MCF 10A (cell line): ENCODE measurements at regions not wholly inside any gene's neighbourhood (a gene's known extent, or its start where the extent isn't known, plus 50 kb on each side); places are given as distances from the start of the nearest gene placed in this dataset.
"Not testable (repeated sequence)": the region's sequence is repeated elsewhere in the genome, so short reads cannot be mapped to it uniquely, and the experiment has no call there.

Experiments
- BruUV-seq: library from RNA; stranded (reverse); fragments of 400-500 nt; replicated peaks from 2 replicates; lab custom pipeline; 2021; lab: Mats Ljungman, UMichigan
- CTCF ChIA-PET: fragments of 300-600 bp; sonication (Branson Sonifier 250); formaldehyde crosslinking; extraction: SDS; loops from one replicate; lab custom pipeline; 2021; ENCODE audit warnings: antibody characterized with exemption, inconsistent platforms; lab: Yijun Ruan, JAX
- POLR2A ChIA-PET: fragments of 300-600, 350-650 bp; sonication (Branson Sonifier 250); formaldehyde crosslinking; extraction: SDS; loops from one replicate; lab custom pipeline; 2020; ENCODE audit warnings: antibody characterized with exemption, inconsistent platforms; lab: Yijun Ruan, JAX
- DNase-seq: peaks from one replicate; pipeline ENCODE4 v3.0.0-alpha.2; 2018; ENCODE audit not compliant: unreplicated experiment
- H3K27ac Mint-ChIP-seq: one replicate; pipeline ENCODE4 v1.8.0; 2022; ENCODE audit warnings: mild to moderate bottlenecking, low read depth, mixed read lengths; ENCODE audit not compliant: unreplicated experiment
- H3K27me3 Mint-ChIP-seq: one replicate; pipeline ENCODE4 v1.8.0; 2022; ENCODE audit warnings: mixed read lengths; ENCODE audit not compliant: insufficient read depth, unreplicated experiment
- H3K36me3 Mint-ChIP-seq: one replicate; pipeline ENCODE4 v1.8.0; 2022; ENCODE audit warnings: mild to moderate bottlenecking, moderate library complexity, mixed read lengths; ENCODE audit not compliant: insufficient read depth, unreplicated experiment
- H3K4me1 Mint-ChIP-seq: one replicate; pipeline ENCODE4 v1.8.0; 2022; ENCODE audit warnings: mixed read lengths; ENCODE audit not compliant: insufficient read depth, unreplicated experiment
- H3K4me3 Mint-ChIP-seq: one replicate; pipeline ENCODE4 v1.8.0; 2022; ENCODE audit warnings: mild to moderate bottlenecking, moderate library complexity, mixed read lengths; ENCODE audit not compliant: unreplicated experiment
- H3K9me3 Mint-ChIP-seq: one replicate; pipeline ENCODE4 v1.8.0; 2022; ENCODE audit warnings: mixed read lengths; ENCODE audit not compliant: unreplicated experiment
- intact Hi-C: fragments of 100-400 bp; cut with micrococcal nuclease; formaldehyde crosslinking; loops from 2 replicates; pipeline ENCODE4 v1.14.1; 2022
- TF ChIP-seq, protein P1 (sequence below): fragments of 200-600 bp; IDR thresholded peaks from one replicate; pipeline ENCODE4 v1.8.0; 2022; ENCODE audit warnings: antibody characterized with exemption, mild to moderate bottlenecking; ENCODE audit not compliant: unreplicated experiment

DNA sequence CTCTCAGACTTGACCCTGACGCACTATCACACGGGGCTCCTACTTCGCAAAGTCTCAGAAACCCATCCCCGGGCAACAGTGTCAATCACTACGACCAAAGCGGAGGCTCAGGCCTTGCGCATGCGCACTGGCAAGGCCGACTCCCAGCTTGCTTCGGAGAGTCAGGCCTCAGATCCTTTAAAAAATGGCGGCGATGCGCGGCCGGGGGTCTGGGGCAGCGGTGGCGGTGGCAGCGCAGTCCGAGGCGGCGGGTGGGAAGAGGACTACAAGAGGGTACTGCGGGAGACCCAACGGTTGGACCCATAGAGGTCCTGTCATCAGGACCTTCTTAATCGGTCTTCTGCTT lies 196.9 kb downstream of the ZNF716 start:
- no peaks in the 10 kb centered on the region for H3K4me1 Mint-ChIP-seq
- TF ChIP-seq, protein P1, sequence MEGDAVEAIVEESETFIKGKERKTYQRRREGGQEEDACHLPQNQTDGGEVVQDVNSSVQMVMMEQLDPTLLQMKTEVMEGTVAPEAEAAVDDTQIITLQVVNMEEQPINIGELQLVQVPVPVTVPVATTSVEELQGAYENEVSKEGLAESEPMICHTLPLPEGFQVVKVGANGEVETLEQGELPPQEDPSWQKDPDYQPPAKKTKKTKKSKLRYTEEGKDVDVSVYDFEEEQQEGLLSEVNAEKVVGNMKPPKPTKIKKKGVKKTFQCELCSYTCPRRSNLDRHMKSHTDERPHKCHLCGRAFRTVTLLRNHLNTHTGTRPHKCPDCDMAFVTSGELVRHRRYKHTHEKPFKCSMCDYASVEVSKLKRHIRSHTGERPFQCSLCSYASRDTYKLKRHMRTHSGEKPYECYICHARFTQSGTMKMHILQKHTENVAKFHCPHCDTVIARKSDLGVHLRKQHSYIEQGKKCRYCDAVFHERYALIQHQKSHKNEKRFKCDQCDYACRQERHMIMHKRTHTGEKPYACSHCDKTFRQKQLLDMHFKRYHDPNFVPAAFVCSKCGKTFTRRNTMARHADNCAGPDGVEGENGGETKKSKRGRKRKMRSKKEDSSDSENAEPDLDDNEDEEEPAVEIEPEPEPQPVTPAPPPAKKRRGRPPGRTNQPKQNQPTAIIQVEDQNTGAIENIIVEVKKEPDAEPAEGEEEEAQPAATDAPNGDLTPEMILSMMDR = no peak
- H3K27ac Mint-ChIP-seq = no peak overlapping the region
- intact Hi-C loops = no loop called here
- no TSS peak for BruUV-seq
- no peak overlapping the region for H3K4me3 Mint-ChIP-seq
- DNase-seq = no peak
- H3K9me3 Mint-ChIP-seq = peaks cover 31% of the 10 kb centered on the region
- H3K27me3 Mint-ChIP-seq = no peaks in the 10 kb centered on the region
- POLR2A ChIA-PET = no interaction called here
- no peaks in the 10 kb centered on the region for H3K36me3 Mint-ChIP-seq
- CTCF ChIA-PET = no interaction called here

DNA sequence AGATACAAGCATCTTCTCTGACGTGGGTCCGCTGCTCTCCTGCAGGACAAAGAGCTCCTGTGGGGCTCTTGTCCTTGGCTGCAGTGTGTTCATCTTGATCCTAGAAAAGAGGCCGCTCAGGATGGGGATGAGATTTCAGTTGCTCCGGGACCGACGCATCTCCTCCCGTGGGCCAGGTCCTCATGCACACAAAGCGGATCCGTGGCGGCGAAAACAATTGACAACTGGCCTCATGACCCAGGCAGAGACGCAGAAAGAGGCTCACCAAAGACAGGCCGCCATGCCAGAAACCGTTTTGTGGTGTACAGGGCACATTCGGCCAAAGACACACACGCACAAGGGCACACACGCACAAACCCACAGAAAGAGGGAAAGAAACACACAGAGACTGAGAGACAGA lies 200.4 kb downstream of the ZNF716 start:
- H3K27ac Mint-ChIP-seq, POLR2A ChIA-PET, H3K36me3 Mint-ChIP-seq, H3K4me3 Mint-ChIP-seq, intact Hi-C loops, H3K27me3 Mint-ChIP-seq, BruUV-seq, DNase-seq, H3K4me1 Mint-ChIP-seq, CTCF ChIA-PET: not testable (repeated sequence)
- H3K9me3 Mint-ChIP-seq = peaks cover 46% of the 10 kb centered on the region

- Mint-ChIP-seq H3K9me3 (peaks cover 41% of the 10 kb centered on the region), H3K36me3 (no peaks in the 10 kb centered on the region), H3K4me1 (no peaks in the 10 kb centered on the region), H3K27ac (no peak overlapping the region), H3K4me3 (no peak overlapping the region), H3K27me3 (no peaks in the 10 kb centered on the region)
- CTCF ChIA-PET = no interaction called here
- no TSS peak for BruUV-seq
- POLR2A ChIA-PET = no interaction called here
- DNase-seq = no peak
- TF ChIP-seq, protein P1 = no peak
- intact Hi-C loops = no loop called here
Observed at GRCh38 chr7:57651006-57651405, 201.0 kb downstream of the ZNF716 start.

GRCh38 chr7:57651611-57652010 lies 201.6 kb downstream of the ZNF716 start:
- H3K9me3 Mint-ChIP-seq = peaks cover 36% of the 10 kb centered on the region
- H3K27ac Mint-ChIP-seq, POLR2A ChIA-PET, H3K4me1 Mint-ChIP-seq, BruUV-seq, H3K4me3 Mint-ChIP-seq, H3K36me3 Mint-ChIP-seq, H3K27me3 Mint-ChIP-seq, DNase-seq, intact Hi-C loops, CTCF ChIA-PET: not testable (repeated sequence)

DNA sequence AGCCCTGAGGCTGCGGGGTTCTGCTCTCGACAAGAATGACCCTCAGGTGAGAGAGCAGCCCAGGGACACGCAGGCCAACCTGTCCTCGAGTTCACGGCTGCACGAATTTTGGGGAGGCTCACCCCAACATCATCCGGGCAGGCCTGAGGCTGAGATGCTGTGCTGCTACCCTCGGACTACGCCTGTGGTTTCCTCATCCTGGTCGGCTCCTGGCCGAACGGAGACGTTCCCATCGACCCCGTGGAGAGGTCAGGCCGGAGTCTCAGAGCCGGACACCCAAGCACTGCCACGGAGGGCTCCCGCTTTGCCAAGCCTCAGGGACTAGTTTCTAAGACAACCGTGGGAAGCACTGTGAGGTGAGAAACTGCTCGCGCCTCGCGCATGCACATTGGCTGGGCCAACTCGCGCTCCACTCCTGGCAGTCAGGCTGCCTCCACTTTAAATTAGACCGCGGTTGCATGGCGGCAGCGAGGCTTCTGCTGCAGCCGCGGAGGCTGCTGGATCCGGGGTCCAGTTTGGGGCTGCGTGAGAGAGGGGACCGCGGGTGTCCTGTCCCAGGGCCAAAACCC lies 203.4 kb downstream of the ZNF716 start:
- no peak overlapping the region for H3K27ac Mint-ChIP-seq
- no peak for DNase-seq
- no peaks in the 10 kb centered on the region for H3K36me3 Mint-ChIP-seq
- ChIA-PET POLR2A (no interaction called here), CTCF (no interaction called here)
- no peaks in the 10 kb centered on the region for H3K27me3 Mint-ChIP-seq
- H3K4me1 Mint-ChIP-seq = no peaks in the 10 kb centered on the region
- peaks cover 43% of the 10 kb centered on the region for H3K9me3 Mint-ChIP-seq
- H3K4me3 Mint-ChIP-seq = no peak overlapping the region
- intact Hi-C loops = no loop called here
- no TSS peak for BruUV-seq
- TF ChIP-seq, protein P1 = no peak

- H3K4me1 Mint-ChIP-seq, H3K4me3 Mint-ChIP-seq, BruUV-seq, H3K36me3 Mint-ChIP-seq, POLR2A ChIA-PET, H3K27ac Mint-ChIP-seq, intact Hi-C loops, DNase-seq, H3K27me3 Mint-ChIP-seq: not testable (repeated sequence)
- CTCF ChIA-PET = interaction anchor here (0.6 kb wide), 1 partner anchor 1395 kb away, joined by 3 read pairs; no protein-coding TSS in a partner anchor
- H3K9me3 Mint-ChIP-seq = peaks cover 49% of the 10 kb centered on the region
Observed at GRCh38 chr7:57655156-57655871, 205.3 kb downstream of the ZNF716 start.

- POLR2A ChIA-PET, CTCF ChIA-PET, BruUV-seq, H3K4me1 Mint-ChIP-seq, H3K4me3 Mint-ChIP-seq, intact Hi-C loops, H3K27me3 Mint-ChIP-seq, H3K27ac Mint-ChIP-seq, H3K36me3 Mint-ChIP-seq, DNase-seq: not testable (repeated sequence)
- peaks cover 30% of the 10 kb centered on the region for H3K9me3 Mint-ChIP-seq
Observed at GRCh38 chr7:57659226-57659625, 209.2 kb downstream of the ZNF716 start.
